ENCODE measurements at regions not wholly inside any gene's neighbourhood (a gene's known extent, or its start where the extent isn't known, plus 50 kb on each side); places are given as distances from the start of the nearest gene placed in this dataset.

- TF ChIP-seq SKIL (IDR thresholded peaks at IDR 0.05; ENCODE audit: low read depth, poor library complexity, severe bottlenecking) (no peak), NFIC (IDR thresholded peaks at IDR 0.05; ENCODE audit: low read depth, low read length) (no peak), MXI1 (IDR thresholded peaks at IDR 0.05; ENCODE audit: low read depth, low read length) (no peak), USF1 (IDR thresholded peaks at IDR 0.05; ENCODE audit: borderline replicate concordance, extremely low read length, insufficient read depth, low read depth, low read length) (no peak)
Measured at GRCh38 chr21:39088031-39088370, 95.2 kb downstream of the PSMG1 start (continued).

- RAD21 ChIA-PET (ENCODE audit: unreplicated experiment), result no interaction called here
- POLR2A ChIA-PET, result no interaction called here
- Histone ChIP-seq H4K20me1 (ENCODE audit: control insufficient read depth, insufficient read depth) (no peaks in the 10 kb centered on the region), H3K27me3 (replicated peaks in 1 of 2; ENCODE audit: control insufficient read depth in 2 of 2, insufficient read depth in 2 of 2, low read length in 1 of 2) (peaks cover 0 to 3% of the 10 kb centered on the region in 2 experiments; a peak in 2 of 4 replicates), H3K4me1 (ENCODE audit: control insufficient read depth, insufficient read depth, low read length) (no peaks in the 10 kb centered on the region), H3K79me2 (ENCODE audit: control insufficient read depth, insufficient read depth, low read length) (no peaks in the 10 kb centered on the region), H3K9me3 (replicated peaks; ENCODE audit: control insufficient read depth, insufficient read depth, low read length) (no peaks in the 10 kb centered on the region), H3K4me2 (ENCODE audit: control insufficient read depth, insufficient read depth) (no peak overlapping the region), H3K4me3 (no peak overlapping the region), H3K9ac (ENCODE audit: control insufficient read depth, insufficient read depth, low read length) (no peak overlapping the region), H3K27ac (ENCODE audit: control insufficient read depth, insufficient read depth) (no peak overlapping the region), H2AFZ (ENCODE audit: control insufficient read depth, low read depth, low read length) (no peak overlapping the region), H3K36me3 (ENCODE audit: control insufficient read depth in 2 of 2, insufficient read depth in 2 of 2, low read length in 1 of 2) (no peaks in the 10 kb centered on the region)
- 53% methylated on average over 27 of the region's 27 CpGs for WGBS (ENCODE audit: insufficient coverage, insufficient replicate concordance, low lambda C conversion rate, missing lambda C conversion rate)
- no peak for DNase-seq (ENCODE audit: low read depth, low spot score)
- in situ Hi-C loops (cut with MboI), result no loop called here
- FAIRE-seq, result no peak
- no peak for ATAC-seq
- CTCF ChIA-PET, result no interaction called here
- no TSS peak for BruUV-seq (replicated peaks)
- SMC1A ChIA-PET (ENCODE audit: uncharacterized antibody, unreplicated experiment), result no interaction called here
- intact Hi-C loops (cut with micrococcal nuclease; ENCODE audit: unreplicated experiment), result no loop called here
- TF ChIP-seq IRF3 (IDR thresholded peaks at IDR 0.05) (no peak), MXI1 (IDR thresholded peaks at IDR 0.05; ENCODE audit: low read depth, low read length) (no peak), SPI1 (IDR thresholded peaks at IDR 0.05; ENCODE audit: borderline replicate concordance, insufficient read depth, low read depth, low read length) (no peak), ZNF592 (IDR thresholded peaks at IDR 0.05) (no peak), NFYB (IDR thresholded peaks at IDR 0.05; ENCODE audit: insufficient read depth, low read depth, low read length) (no peak), BRCA1 (IDR thresholded peaks at IDR 0.05; ENCODE audit: low read depth, low read length) (no peak), ETV6 (conservative IDR thresholded peaks at IDR 0.05 in 1 of 2, IDR thresholded peaks at IDR 0.05 in 1 of 2; ENCODE audit: borderline replicate concordance in 1 of 2, low read depth in 1 of 2) (no peak), USF1 (IDR thresholded peaks at IDR 0.05; ENCODE audit: borderline replicate concordance, extremely low read length, insufficient read depth, low read depth, low read length) (no peak)
Measured at GRCh38 chr21:39087238-39088030, 95.8 kb downstream of the PSMG1 start.

Measured in GM12878 (cell line).